C4-2B (cell line): ENCODE measurements at regions not wholly inside any gene's neighbourhood (a gene's known extent, or its start where the extent isn't known, plus 50 kb on each side); places are given as distances from the start of the nearest gene placed in this dataset.

Source experiments
- CTCF ChIP-seq: fragments of 450-650 bp; conservative IDR thresholded peaks from 2 replicates; pipeline ENCODE4 v1.5.1; 2017; ENCODE audit warnings: mild to moderate bottlenecking
- ZFX ChIP-seq: fragments of 450-650 bp; IDR thresholded peaks from 2 replicates; pipeline ENCODE4 v1.6.1; 2017

- no peak for TF ChIP-seq CTCF
- no peak for TF ChIP-seq ZFX
Measured at GRCh38 chr2:145798419-145798818, 1278.5 kb upstream of the ZEB2 start.
